IMR-90 (cell line): ENCODE measurements at regions not wholly inside any gene's neighbourhood (a gene's known extent, or its start where the extent isn't known, plus 50 kb on each side); places are given as distances from the start of the nearest gene placed in this dataset.

Experiments used
- ATAC-seq: fragments of 200-7000 bp; cut with Tn5 transposase; 2 replicates; pipeline ENCODE4 v1.9.1; 2020; ENCODE audit warnings: low read depth, mild to moderate bottlenecking, moderate library complexity
- BruUV-seq: library from RNA; stranded (reverse); fragments of 400-500 nt; replicated peaks from 2 replicates; lab custom pipeline; 2021; lab: Mats Ljungman, UMichigan
- CTCF ChIA-PET: fragments of 300-600 bp; formaldehyde crosslinking; extraction: SDS; loops from one replicate; lab custom pipeline; 2021; ENCODE audit warnings: antibody characterized with exemption; lab: Yijun Ruan, JAX
- POLR2A ChIA-PET: fragments of 300-600 bp; sonication (Branson Sonifier 250); formaldehyde crosslinking; loops from one replicate; lab custom pipeline; 2022; ENCODE audit warnings: antibody characterized with exemption; ENCODE audit not compliant: unreplicated experiment; lab: Charles Lee
- DNase-seq: peaks from one replicate; pipeline ENCODE4 v3.0.0; 2013
- H2AFZ ChIP-seq: replicated peaks from 2 replicates; pipeline ENCODE3; 2013; ENCODE audit warnings: low read length, mild to moderate bottlenecking; ENCODE audit not compliant: poor library complexity
- H2AK5ac ChIP-seq: 2 replicates; pipeline ENCODE4 v1.6.1; 2013; ENCODE audit warnings: low read depth, low read length, inconsistent platforms
- H2AK9ac ChIP-seq: replicated peaks from 2 replicates; pipeline ENCODE3; 2013; ENCODE audit warnings: mild to moderate bottlenecking, low read depth, low read length, moderate library complexity; ENCODE audit not compliant: poor library complexity
- H2BK120ac ChIP-seq: 2 replicates; pipeline ENCODE4 v1.6.1; 2013; ENCODE audit warnings: low read depth, low read length, inconsistent platforms
- H2BK15ac ChIP-seq: 3 replicates; pipeline ENCODE4 v1.6.1; 2013; ENCODE audit warnings: low read depth, low read length, inconsistent platforms
- H2BK20ac ChIP-seq: 2 replicates; pipeline ENCODE4 v1.6.1; 2013; ENCODE audit warnings: low read depth, mild to moderate bottlenecking, inconsistent platforms, low read length, moderate library complexity
- H2BK5ac ChIP-seq: 2 replicates; pipeline ENCODE4 v1.6.1; 2013; ENCODE audit warnings: mild to moderate bottlenecking, low read depth, low read length, inconsistent platforms; ENCODE audit not compliant: poor library complexity, severe bottlenecking
- H3K14ac ChIP-seq: replicated peaks from 2 replicates; pipeline ENCODE4 v1.6.1; 2013; ENCODE audit warnings: low read depth, low read length, inconsistent platforms
- H3K18ac ChIP-seq: 2 replicates; pipeline ENCODE4 v1.6.1; 2013; ENCODE audit warnings: low read depth, low read length, control low read depth
- H3K23ac ChIP-seq: 2 replicates; pipeline ENCODE4 v1.6.1; 2013; ENCODE audit warnings: low read depth, low read length, inconsistent platforms
- H3K27ac ChIP-seq: 2 replicates; pipeline ENCODE4 v1.5.1; 2013; ENCODE audit warnings: mild to moderate bottlenecking, control low read depth, low read length; ENCODE audit not compliant: insufficient read depth
- H3K27me3 ChIP-seq: 2 replicates; pipeline ENCODE4 v1.6.1; 2013; ENCODE audit warnings: low read length; ENCODE audit not compliant: control insufficient read depth, insufficient read depth
- H3K36me3 ChIP-seq: 2 replicates; pipeline ENCODE4 v1.6.1; 2013; ENCODE audit warnings: low read length, mixed read lengths; ENCODE audit not compliant: control insufficient read depth, insufficient read depth
- H3K4ac ChIP-seq: 2 replicates; pipeline ENCODE4 v1.6.1; 2013; ENCODE audit warnings: low read depth, low read length, inconsistent platforms
- H3K4me1 ChIP-seq: 2 replicates; pipeline ENCODE4 v1.6.1; 2013; ENCODE audit warnings: low read length, mixed read lengths; ENCODE audit not compliant: control insufficient read depth, insufficient read depth
- H3K4me2 ChIP-seq: 2 replicates; pipeline ENCODE4 v1.6.1; 2013; ENCODE audit warnings: low read depth, mild to moderate bottlenecking, control low read depth, low read length, moderate library complexity
- H3K4me3 ChIP-seq: 2 replicates; pipeline ENCODE4 v1.5.1; 2013; ENCODE audit warnings: low read depth, mild to moderate bottlenecking, control low read depth, low read length, moderate library complexity; ENCODE audit not compliant: insufficient read depth
- H3K56ac ChIP-seq: 2 replicates; pipeline ENCODE4 v1.6.1; 2013; ENCODE audit warnings: low read length, inconsistent platforms; ENCODE audit not compliant: insufficient read depth; ENCODE audit errors: extremely low read depth
- H3K79me1 ChIP-seq, 2 experiments: 2 replicates each; pipeline ENCODE4 v1.6.1; 2013; ENCODE audit warnings: low read length in 2 of 2, inconsistent platforms in 1 of 2, low read depth in 1 of 2
- H3K9ac ChIP-seq: 2 replicates; pipeline ENCODE4 v1.6.1; 2013; ENCODE audit warnings: low read depth, low read length, control low read depth
- H3K9me1 ChIP-seq: 2 replicates; pipeline ENCODE4 v1.6.1; 2013; ENCODE audit warnings: low read length, inconsistent platforms; ENCODE audit not compliant: insufficient read depth
- H3K9me3 ChIP-seq: 2 replicates; pipeline ENCODE4 v1.6.1; 2013; ENCODE audit warnings: low read length; ENCODE audit not compliant: control insufficient read depth, insufficient read depth
- H4K20me1 ChIP-seq: 2 replicates; pipeline ENCODE4 v1.6.1; 2013; ENCODE audit warnings: low read length, inconsistent platforms; ENCODE audit not compliant: insufficient read depth
- H4K5ac ChIP-seq: 2 replicates; pipeline ENCODE4 v1.6.1; 2013; ENCODE audit warnings: mild to moderate bottlenecking, low read depth, low read length, control low read depth
- H4K8ac ChIP-seq, 2 experiments: 2 replicates each; pipeline ENCODE4 v1.6.1; 2013; ENCODE audit warnings: low read depth in 2 of 2, low read length in 2 of 2, control low read depth in 1 of 2, inconsistent platforms in 1 of 2
- H4K91ac ChIP-seq: 2 replicates; pipeline ENCODE4 v1.6.1; 2013; ENCODE audit warnings: low read depth, low read length, inconsistent platforms; ENCODE audit not compliant: insufficient read depth
- BHLHE40 ChIP-seq: fragments of 150-350 bp; IDR thresholded peaks from 2 replicates; pipeline ENCODE4 v1.6.1; 2016; ENCODE audit warnings: mild to moderate bottlenecking, low read depth, low read length
- CEBPB ChIP-seq: IDR thresholded peaks from 2 replicates; pipeline ENCODE4 v1.6.1; 2012; ENCODE audit warnings: low read depth, low read length, improper control_type of control experiment
- CHD1 ChIP-seq: IDR thresholded peaks from 2 replicates; pipeline ENCODE4 v1.6.1; 2012; ENCODE audit warnings: low read depth, low read length, improper control_type of control experiment
- FOS ChIP-seq: fragments of 150-350 bp; IDR thresholded peaks from 2 replicates; pipeline ENCODE4 v1.6.1; 2016; ENCODE audit warnings: low read depth, low read length
- MAFK ChIP-seq: IDR thresholded peaks from 2 replicates; pipeline ENCODE4 v1.6.1; 2012; ENCODE audit warnings: low read depth, low read length, improper control_type of control experiment
- MAZ ChIP-seq: IDR thresholded peaks from 2 replicates; pipeline ENCODE4 v1.6.1; 2012; ENCODE audit warnings: low read depth, mild to moderate bottlenecking, low read length, improper control_type of control experiment, moderate library complexity, borderline replicate concordance
- MXI1 ChIP-seq: IDR thresholded peaks from 2 replicates; pipeline ENCODE4 v1.6.1; 2012; ENCODE audit warnings: low read depth, mild to moderate bottlenecking, low read length, moderate library complexity, borderline replicate concordance
- NFE2L2 ChIP-seq: fragments of 150-350 bp; IDR thresholded peaks from 2 replicates; pipeline ENCODE4 v1.6.1; 2016; ENCODE audit warnings: low read depth, mild to moderate bottlenecking, low read length
- POLR2A ChIP-seq: IDR thresholded peaks from 2 replicates; pipeline ENCODE4 v1.6.1; 2012; ENCODE audit warnings: mild to moderate bottlenecking, low read depth, low read length
- RAD21 ChIP-seq: IDR thresholded peaks from 2 replicates; pipeline ENCODE4 v1.6.1; 2012; ENCODE audit warnings: low read length, improper control_type of control experiment
- RCOR1 ChIP-seq: IDR thresholded peaks from 2 replicates; pipeline ENCODE4 v1.6.1; 2012; ENCODE audit warnings: mild to moderate bottlenecking, low read length, improper control_type of control experiment; ENCODE audit not compliant: insufficient replicate concordance
- RFX5 ChIP-seq: IDR thresholded peaks from 2 replicates; pipeline ENCODE4 v1.8.0; 2012; ENCODE audit warnings: low read depth, mild to moderate bottlenecking, low read length, moderate library complexity
- SMC3 ChIP-seq: fragments of 150-350 bp; IDR thresholded peaks from 2 replicates; pipeline ENCODE4 v1.6.1; 2016; ENCODE audit warnings: low read depth, mild to moderate bottlenecking, antibody characterized with exemption, low read length, moderate library complexity
- WGBS, 2 experiments: methylation state at CpG; one replicate each; pipeline versions ENCODE4 v1.1.5 to v1.1.7; 2013; ENCODE audit warnings: missing lambda C conversion rate in 2 of 2; ENCODE audit not compliant: insufficient read length in 1 of 2; ENCODE audit errors: extremely low coverage in 2 of 2; 5-methylcytosine and 5-hydroxymethylcytosine counted together
- dilution Hi-C: fragments of 300-500 bp; cut with HindIII; formaldehyde crosslinking; loops from one replicate; pipeline ENCODE4 v1.14.3; 2018; ENCODE audit warnings: low sequenced_read_pairs; ENCODE audit not compliant: unreplicated experiment
- in situ Hi-C: fragments of 300-500 bp; cut with MboI; formaldehyde crosslinking; loops from 3 replicates; pipeline ENCODE4 v1.14.3; 2019; ENCODE audit warnings: low sequenced_read_pairs, inconsistent platforms, mixed read lengths
- intact Hi-C: fragments of 100-400 bp; cut with micrococcal nuclease; formaldehyde crosslinking; loops from 2 replicates; pipeline ENCODE4 v1.10.0; 2022
- TF ChIP-seq, protein P1 (sequence below): fragments of 150-350 bp; IDR thresholded peaks from 2 replicates; pipeline ENCODE4 v1.6.1; 2017; ENCODE audit warnings: mild to moderate bottlenecking, antibody characterized with exemption, low read length, low read depth
- TF ChIP-seq, protein P2 (sequence below): conservative IDR thresholded peaks from 2 replicates; pipeline ENCODE4 v1.5.1; 2012; ENCODE audit warnings: mild to moderate bottlenecking, low read depth, low read length, improper control_type of control experiment
- TF ChIP-seq, protein P3 (sequence below): fragments of 150-350 bp; IDR thresholded peaks from 2 replicates; pipeline ENCODE4 v1.6.1; 2016; ENCODE audit warnings: low read depth, mild to moderate bottlenecking, low read length, moderate library complexity, borderline replicate concordance

DNA sequence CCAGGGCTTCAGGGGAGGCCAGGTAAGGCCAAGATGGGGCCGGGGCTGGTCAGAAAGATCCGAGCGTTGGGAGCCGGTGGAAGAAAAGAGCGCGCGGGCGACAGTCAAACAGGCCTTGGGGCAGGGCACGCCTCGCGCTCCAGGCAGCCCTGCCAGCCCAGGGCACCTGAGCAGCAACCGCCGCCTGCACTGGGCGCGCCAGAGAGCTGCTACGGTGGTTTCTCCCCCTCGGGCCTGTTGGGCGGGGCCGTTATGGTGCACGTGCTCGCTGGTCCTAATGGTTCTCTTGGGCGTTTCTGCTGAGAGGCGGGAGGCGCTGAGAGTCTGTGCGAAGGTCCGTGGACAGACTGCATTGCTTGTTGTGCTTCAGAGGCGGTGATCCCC, 787.4 kb downstream of the CDY1 start:
- Histone ChIP-seq H3K27me3 (no peaks in the 10 kb centered on the region), H4K20me1 (no peaks in the 10 kb centered on the region), H2BK5ac (no peak overlapping the region), H3K4me1 (no peaks in the 10 kb centered on the region), H2BK15ac (no peak overlapping the region), H3K18ac (no peak overlapping the region), H4K5ac (no peak overlapping the region), H2AK9ac (no peak overlapping the region), H3K23ac (no peak overlapping the region), H2BK20ac (no peak overlapping the region), H3K4me3 (no peak overlapping the region), H4K91ac (no peak overlapping the region), H3K36me3 (no peaks in the 10 kb centered on the region), H3K14ac (no peak overlapping the region), H3K9ac (no peak overlapping the region), H3K9me3 (no peaks in the 10 kb centered on the region), H2BK120ac (no peak overlapping the region), H3K56ac (no peak overlapping the region), H2AFZ (no peak overlapping the region), H3K27ac (no peak overlapping the region), H4K8ac (no peak overlapping the region), H3K79me1 (no peaks in the 10 kb centered on the region), H3K4me2 (no peak overlapping the region), H3K4ac (no peak overlapping the region), H2AK5ac (no peak overlapping the region), H3K9me1 (no peaks in the 10 kb centered on the region)
- CTCF ChIA-PET = no interaction called here
- dilution Hi-C loops (no loop called here), in situ Hi-C loops (no loop called here), intact Hi-C loops (no loop called here)
- TF ChIP-seq SMC3 = no peak
- TF ChIP-seq, protein P1, sequence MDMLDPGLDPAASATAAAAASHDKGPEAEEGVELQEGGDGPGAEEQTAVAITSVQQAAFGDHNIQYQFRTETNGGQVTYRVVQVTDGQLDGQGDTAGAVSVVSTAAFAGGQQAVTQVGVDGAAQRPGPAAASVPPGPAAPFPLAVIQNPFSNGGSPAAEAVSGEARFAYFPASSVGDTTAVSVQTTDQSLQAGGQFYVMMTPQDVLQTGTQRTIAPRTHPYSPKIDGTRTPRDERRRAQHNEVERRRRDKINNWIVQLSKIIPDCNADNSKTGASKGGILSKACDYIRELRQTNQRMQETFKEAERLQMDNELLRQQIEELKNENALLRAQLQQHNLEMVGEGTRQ = no peak
- TF ChIP-seq RCOR1 = no peak
- TF ChIP-seq RAD21 = no peak
- no peak for TF ChIP-seq MAFK
- TF ChIP-seq, protein P2, sequence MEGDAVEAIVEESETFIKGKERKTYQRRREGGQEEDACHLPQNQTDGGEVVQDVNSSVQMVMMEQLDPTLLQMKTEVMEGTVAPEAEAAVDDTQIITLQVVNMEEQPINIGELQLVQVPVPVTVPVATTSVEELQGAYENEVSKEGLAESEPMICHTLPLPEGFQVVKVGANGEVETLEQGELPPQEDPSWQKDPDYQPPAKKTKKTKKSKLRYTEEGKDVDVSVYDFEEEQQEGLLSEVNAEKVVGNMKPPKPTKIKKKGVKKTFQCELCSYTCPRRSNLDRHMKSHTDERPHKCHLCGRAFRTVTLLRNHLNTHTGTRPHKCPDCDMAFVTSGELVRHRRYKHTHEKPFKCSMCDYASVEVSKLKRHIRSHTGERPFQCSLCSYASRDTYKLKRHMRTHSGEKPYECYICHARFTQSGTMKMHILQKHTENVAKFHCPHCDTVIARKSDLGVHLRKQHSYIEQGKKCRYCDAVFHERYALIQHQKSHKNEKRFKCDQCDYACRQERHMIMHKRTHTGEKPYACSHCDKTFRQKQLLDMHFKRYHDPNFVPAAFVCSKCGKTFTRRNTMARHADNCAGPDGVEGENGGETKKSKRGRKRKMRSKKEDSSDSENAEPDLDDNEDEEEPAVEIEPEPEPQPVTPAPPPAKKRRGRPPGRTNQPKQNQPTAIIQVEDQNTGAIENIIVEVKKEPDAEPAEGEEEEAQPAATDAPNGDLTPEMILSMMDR = no peak
- TF ChIP-seq, protein P3, sequence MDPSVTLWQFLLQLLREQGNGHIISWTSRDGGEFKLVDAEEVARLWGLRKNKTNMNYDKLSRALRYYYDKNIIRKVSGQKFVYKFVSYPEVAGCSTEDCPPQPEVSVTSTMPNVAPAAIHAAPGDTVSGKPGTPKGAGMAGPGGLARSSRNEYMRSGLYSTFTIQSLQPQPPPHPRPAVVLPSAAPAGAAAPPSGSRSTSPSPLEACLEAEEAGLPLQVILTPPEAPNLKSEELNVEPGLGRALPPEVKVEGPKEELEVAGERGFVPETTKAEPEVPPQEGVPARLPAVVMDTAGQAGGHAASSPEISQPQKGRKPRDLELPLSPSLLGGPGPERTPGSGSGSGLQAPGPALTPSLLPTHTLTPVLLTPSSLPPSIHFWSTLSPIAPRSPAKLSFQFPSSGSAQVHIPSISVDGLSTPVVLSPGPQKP = no peak
- no peak for TF ChIP-seq FOS
- TF ChIP-seq POLR2A = no peak
- no peak for TF ChIP-seq CEBPB
- no peak for TF ChIP-seq MAZ
- no peak for TF ChIP-seq NFE2L2
- TF ChIP-seq CHD1 = no peak
- TF ChIP-seq RFX5 = no peak
- no peak for TF ChIP-seq BHLHE40
- TF ChIP-seq MXI1 = no peak
- WGBS, 2 experiments = no CpG with 5 or more reads among the region's 27 CpGs
- BruUV-seq = no TSS peak
- ATAC-seq (no peak), DNase-seq (no peak)
- POLR2A ChIA-PET = no interaction called here
